HCT116 (cell line): ENCODE measurements at regions not wholly inside any gene's neighbourhood (a gene's known extent, or its start where the extent isn't known, plus 50 kb on each side); places are given as distances from the start of the nearest gene placed in this dataset.

ENCODE experiments used
- ATAC-seq: fragments of 200-7000 bp; cut with Tn5 transposase; 2 replicates; pipeline ENCODE4 v1.9.1; 2020; ENCODE audit warnings: mild to moderate bottlenecking, moderate library complexity
- BruUV-seq: library from RNA; stranded (reverse); fragments of 400-500 nt; replicated peaks from 2 replicates; lab custom pipeline; 2021; lab: Mats Ljungman, UMichigan
- CTCF ChIA-PET: fragments of 300-600 bp; sonication (Branson Sonifier 250); formaldehyde crosslinking; loops from one replicate; lab custom pipeline; 2021; ENCODE audit warnings: antibody characterized with exemption; lab: Charles Lee
- POLR2A ChIA-PET: fragments of 300-600, 350-600 bp; sonication (Branson Sonifier 250); formaldehyde crosslinking; loops from one replicate; lab custom pipeline; 2021; ENCODE audit warnings: antibody characterized with exemption; lab: Charles Lee
- RAD21 ChIA-PET, 2 experiments: fragments of 300-600 bp; sonication (Branson Sonifier 250); formaldehyde crosslinking; loops; one replicate each; lab custom pipeline; 2023; ENCODE audit warnings: low total read pairs in 2 of 2; ENCODE audit not compliant: uncharacterized antibody in 2 of 2, unreplicated experiment in 2 of 2, low non-redundant PET in 1 of 2; lab: Charles Lee
- DNase-seq: peaks from one replicate; pipeline ENCODE4 v3.0.0-alpha.2; 2010; ENCODE audit warnings: low read depth, low spot score
- H2AFZ ChIP-seq: fragments of 200-600 bp; shearing (Covaris generic), sonication (generic); 2 replicates; pipeline ENCODE4 v1.6.1; 2017; ENCODE audit warnings: low read depth, mixed run types, mixed read lengths, antibody characterized with exemption, low read length; ENCODE audit not compliant: poor library complexity, severe bottlenecking
- H3K27ac ChIP-seq: 2 replicates; pipeline ENCODE4 v1.5.1; 2012; ENCODE audit warnings: low read depth, low read length
- H3K27me3 ChIP-seq: fragments of 200-600 bp; sonication (generic); 2 replicates; pipeline ENCODE4 v1.6.1; 2016; ENCODE audit warnings: mixed run types, low read length, mixed read lengths; ENCODE audit not compliant: insufficient read depth
- H3K36me3 ChIP-seq, 2 experiments: fragments of 200-500 bp in 1 of 2; fragments of 200-600 bp in 1 of 2; sonication (Bioruptor generic) in 1 of 2; sonication (generic) in 1 of 2; 2 replicates each; pipeline versions ENCODE4 v1.5.1 to v1.6.1; 2014 to 2016; ENCODE audit warnings: low read length in 2 of 2, inconsistent platforms in 1 of 2, mixed read lengths in 1 of 2, mixed run types in 1 of 2; ENCODE audit not compliant: insufficient read depth in 2 of 2, control insufficient read depth in 1 of 2
- H3K4me1 ChIP-seq, 2 experiments: fragments of 200-600 bp in 1 of 2; sonication (generic) in 1 of 2; 2 replicates each; pipeline versions ENCODE4 v1.5.1 to v1.6.1; 2012 to 2017; ENCODE audit warnings: low read length in 2 of 2, inconsistent platforms in 1 of 2, mild to moderate bottlenecking in 1 of 2, mixed read lengths in 1 of 2, mixed run types in 1 of 2, moderate library complexity in 1 of 2; ENCODE audit not compliant: insufficient read depth in 2 of 2, control insufficient read depth in 1 of 2
- H3K4me2 ChIP-seq: fragments of 200-600 bp; sonication (generic); 2 replicates; pipeline ENCODE4 v1.6.1; 2017; ENCODE audit warnings: mixed run types, low read length, mixed read lengths
- H3K4me3 ChIP-seq, 2 experiments: fragments of 200-600 bp in 1 of 2; sonication (generic) in 1 of 2; replicated peaks in 1 of 2; 2 replicates each; pipeline ENCODE4 v1.5.1; 2011 to 2016; ENCODE audit warnings: low read length in 2 of 2, control low read depth in 1 of 2, low read depth in 1 of 2, mild to moderate bottlenecking in 1 of 2, mixed read lengths in 1 of 2, mixed run types in 1 of 2
- H3K79me2 ChIP-seq: fragments of 200-600 bp; sonication (generic); 2 replicates; pipeline ENCODE4 v1.6.1; 2017; ENCODE audit warnings: mild to moderate bottlenecking, mixed run types, low read length, moderate library complexity, mixed read lengths; ENCODE audit not compliant: insufficient read depth
- H3K9ac ChIP-seq: fragments of 200-600 bp; sonication (generic); 2 replicates; pipeline ENCODE4 v1.6.1; 2016; ENCODE audit warnings: low read length, mixed read lengths
- H3K9me2 ChIP-seq: fragments of 200-600 bp; sonication (generic), shearing (Covaris generic); 2 replicates; pipeline ENCODE4 v1.6.1; 2017; ENCODE audit warnings: mixed run types, mild to moderate bottlenecking, moderate library complexity; ENCODE audit not compliant: insufficient read depth
- H3K9me3 ChIP-seq, 2 experiments: fragments of 200-500 bp in 1 of 2; fragments of 200-600 bp in 1 of 2; sonication (Bioruptor generic) in 1 of 2; sonication (generic) in 1 of 2; 2 replicates each; pipeline ENCODE4 v1.6.1; 2014 to 2017; ENCODE audit warnings: low read length in 2 of 2, mixed read lengths in 2 of 2, inconsistent platforms in 1 of 2, low read depth in 1 of 2, mild to moderate bottlenecking in 1 of 2, mixed run types in 1 of 2, moderate library complexity in 1 of 2; ENCODE audit not compliant: control insufficient read depth in 1 of 2, insufficient read depth in 1 of 2
- H4K20me1 ChIP-seq: fragments of 200-600 bp; sonication (generic), shearing (Covaris generic); 2 replicates; pipeline ENCODE4 v1.6.1; 2017; ENCODE audit warnings: mixed run types, mild to moderate bottlenecking, moderate library complexity; ENCODE audit not compliant: insufficient read depth
- EGR1 ChIP-seq: IDR thresholded peaks from 2 replicates; pipeline ENCODE4 v1.6.1; 2012; ENCODE audit warnings: low read depth
- EZH2 ChIP-seq: fragments of 200-600 bp; sonication (generic); IDR thresholded peaks from 2 replicates; pipeline ENCODE4 v1.6.1; 2017; ENCODE audit warnings: antibody characterized with exemption, mixed run types
- FOSL1 ChIP-seq: IDR thresholded peaks from 2 replicates; pipeline ENCODE4 v1.6.1; 2012; ENCODE audit warnings: low read depth
- JUND ChIP-seq: IDR thresholded peaks from 2 replicates; pipeline ENCODE4 v1.6.1; 2012
- POLR2A ChIP-seq: IDR thresholded peaks from 2 replicates; pipeline ENCODE4 v1.7.0; 2011; ENCODE audit warnings: borderline replicate concordance; ENCODE audit not compliant: insufficient read depth, insufficient read length; ENCODE audit errors: extremely low read depth
- RAD21 ChIP-seq: IDR thresholded peaks from 2 replicates; pipeline ENCODE4 v1.6.1; 2012; ENCODE audit warnings: low read depth, mild to moderate bottlenecking
- SIN3A ChIP-seq: IDR thresholded peaks from 2 replicates; pipeline ENCODE4 v1.6.1; 2012; ENCODE audit warnings: low read depth
- SP1 ChIP-seq: IDR thresholded peaks from 2 replicates; pipeline ENCODE4 v1.6.1; 2012; ENCODE audit warnings: low read depth
- SRF ChIP-seq: IDR thresholded peaks from 2 replicates; pipeline ENCODE4 v1.6.1; 2012; ENCODE audit warnings: low read depth
- TCF7L2 ChIP-seq: IDR thresholded peaks from 2 replicates; pipeline ENCODE4 v1.7.0; 2011; ENCODE audit warnings: borderline replicate concordance, inconsistent platforms; ENCODE audit not compliant: insufficient read depth, insufficient read length; ENCODE audit errors: extremely low read depth
- YY1 ChIP-seq: IDR thresholded peaks from 2 replicates; pipeline ENCODE4 v1.6.1; 2011; ENCODE audit warnings: low read length, low read depth, moderate library complexity, mild to moderate bottlenecking; ENCODE audit not compliant: insufficient replicate concordance; ENCODE audit errors: extremely low read depth
- ZNF274 ChIP-seq: fragments of 200-500 bp; sonication (Bioruptor generic); IDR thresholded peaks from 2 replicates; pipeline ENCODE4 v1.6.1; 2014; ENCODE audit warnings: mild to moderate bottlenecking, low read depth, low read length, inconsistent platforms
- intact Hi-C: fragments of 100-400 bp; cut with micrococcal nuclease; formaldehyde crosslinking; loops from 2 replicates; pipeline ENCODE4 v1.10.0; 2022
- TF ChIP-seq, protein P1 (sequence below), 3 experiments: fragments of 200-600 bp in 1 of 3; sonication (generic) in 1 of 3; IDR thresholded peaks in 2 of 3; conservative IDR thresholded peaks in 1 of 3; 2 replicates each; pipeline ENCODE4 v1.5.1; 2012 to 2017; ENCODE audit warnings: low read depth in 2 of 3, low read length in 2 of 3, antibody characterized with exemption in 1 of 3, borderline replicate concordance in 1 of 3, control low read depth in 1 of 3, mild to moderate bottlenecking in 1 of 3, mixed read lengths in 1 of 3, mixed run types in 1 of 3, moderate library complexity in 1 of 3; ENCODE audit not compliant: insufficient read depth in 1 of 3
- TF ChIP-seq, protein P2 (sequence below): IDR thresholded peaks from 2 replicates; pipeline ENCODE4 v1.6.1; 2011; ENCODE audit warnings: mild to moderate bottlenecking, low read length, moderate library complexity; ENCODE audit not compliant: insufficient replicate concordance; ENCODE audit errors: extremely low read depth

DNA sequence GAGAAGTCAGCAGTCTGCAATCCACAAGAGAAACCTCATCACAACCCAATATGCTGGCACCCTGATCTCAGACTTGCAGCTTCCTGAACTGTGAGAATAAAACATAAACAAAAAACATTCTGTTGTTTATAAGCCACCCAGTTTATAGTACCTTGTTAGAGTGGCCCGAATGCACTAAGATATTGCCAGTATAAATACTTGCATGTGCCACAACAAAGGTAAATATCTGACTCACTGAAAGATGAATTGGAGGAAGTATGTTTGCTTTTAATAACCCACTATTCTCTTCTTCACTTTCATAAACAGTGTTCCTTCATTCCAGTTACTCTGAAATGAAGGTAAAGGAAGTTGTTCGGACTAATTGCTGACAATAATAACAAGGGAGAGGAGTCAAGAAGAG, 1163.4 kb upstream of the CDH6 start:
- Histone ChIP-seq H3K36me3 (no peaks in the 10 kb centered on the region), H3K9me2 (no peaks in the 10 kb centered on the region), H3K4me1 (no peaks in the 10 kb centered on the region), H3K9me3 (peaks cover 0 to 21% of the 10 kb centered on the region in 2 experiments; a peak in 2 of 4 replicates), H3K9ac (no peak overlapping the region), H3K27me3 (no peaks in the 10 kb centered on the region), H2AFZ (no peak overlapping the region), H3K4me3 (no peak overlapping the region)
- intact Hi-C loops = no loop called here
- no TSS peak for BruUV-seq
- DNase-seq = no peak
- CTCF ChIA-PET = no interaction called here
- no peak for TF ChIP-seq EZH2
- TF ChIP-seq, protein P1, sequence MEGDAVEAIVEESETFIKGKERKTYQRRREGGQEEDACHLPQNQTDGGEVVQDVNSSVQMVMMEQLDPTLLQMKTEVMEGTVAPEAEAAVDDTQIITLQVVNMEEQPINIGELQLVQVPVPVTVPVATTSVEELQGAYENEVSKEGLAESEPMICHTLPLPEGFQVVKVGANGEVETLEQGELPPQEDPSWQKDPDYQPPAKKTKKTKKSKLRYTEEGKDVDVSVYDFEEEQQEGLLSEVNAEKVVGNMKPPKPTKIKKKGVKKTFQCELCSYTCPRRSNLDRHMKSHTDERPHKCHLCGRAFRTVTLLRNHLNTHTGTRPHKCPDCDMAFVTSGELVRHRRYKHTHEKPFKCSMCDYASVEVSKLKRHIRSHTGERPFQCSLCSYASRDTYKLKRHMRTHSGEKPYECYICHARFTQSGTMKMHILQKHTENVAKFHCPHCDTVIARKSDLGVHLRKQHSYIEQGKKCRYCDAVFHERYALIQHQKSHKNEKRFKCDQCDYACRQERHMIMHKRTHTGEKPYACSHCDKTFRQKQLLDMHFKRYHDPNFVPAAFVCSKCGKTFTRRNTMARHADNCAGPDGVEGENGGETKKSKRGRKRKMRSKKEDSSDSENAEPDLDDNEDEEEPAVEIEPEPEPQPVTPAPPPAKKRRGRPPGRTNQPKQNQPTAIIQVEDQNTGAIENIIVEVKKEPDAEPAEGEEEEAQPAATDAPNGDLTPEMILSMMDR (IDR thresholded peaks at IDR 0.05 in 2 of 3, conservative IDR thresholded peaks at IDR 0.05 in 1 of 3; ENCODE audit: borderline replicate concordance in 1 of 3, insufficient read depth in 1 of 3, low read depth in 2 of 3, low read length in 2 of 3) = no peak
- TF ChIP-seq SP1 = no peak
- no peak for TF ChIP-seq YY1
- TF ChIP-seq, all 23 proteins: peak for 0
- POLR2A ChIA-PET = no interaction called here
- Histone ChIP-seq H3K79me2 (no peaks in the 10 kb centered on the region), H4K20me1 (no peaks in the 10 kb centered on the region), H3K4me2 (no peak overlapping the region), H3K27ac (no peak overlapping the region)
- RAD21 ChIA-PET = no interaction called here
- no peak for ATAC-seq

DNA sequence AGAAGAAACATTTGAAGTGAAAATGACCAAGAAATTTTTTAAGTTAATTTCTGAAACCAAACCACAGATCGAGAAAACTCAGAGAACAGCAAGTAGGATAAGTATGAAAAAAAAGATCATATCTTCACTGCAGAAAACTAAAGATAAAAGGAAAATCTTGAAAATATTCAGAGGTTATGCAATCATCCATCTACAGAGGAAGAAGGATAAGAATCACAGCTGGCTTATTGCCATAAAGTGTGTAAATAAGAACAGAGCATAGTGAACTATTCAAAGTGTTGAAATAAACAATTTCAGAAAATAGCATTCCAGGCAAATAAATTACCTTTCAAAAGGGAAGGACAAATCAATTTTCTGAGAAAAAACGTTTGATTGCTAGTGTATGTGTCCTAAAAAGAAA, 1191.7 kb upstream of the CDH6 start:
- no peaks in the 10 kb centered on the region for H3K4me1 ChIP-seq
- intact Hi-C loops = no loop called here
- no peak overlapping the region for H3K4me3 ChIP-seq
- CTCF ChIA-PET = no interaction called here
- no peak overlapping the region for H2AFZ ChIP-seq
- DNase-seq = no peak
- H3K4me2 ChIP-seq = no peak overlapping the region
- no peaks in the 10 kb centered on the region for H3K27me3 ChIP-seq
- H3K9me3 ChIP-seq = peaks cover 5 to 11% of the 10 kb centered on the region in 2 experiments
- no peak for ATAC-seq
- H4K20me1 ChIP-seq = no peaks in the 10 kb centered on the region
- POLR2A ChIA-PET = no interaction called here
- RAD21 ChIA-PET = no interaction called here
- H3K27ac ChIP-seq = no peak overlapping the region
- no peaks in the 10 kb centered on the region for H3K9me2 ChIP-seq
- no peaks in the 10 kb centered on the region for H3K79me2 ChIP-seq
- no peaks in the 10 kb centered on the region for H3K36me3 ChIP-seq
- H3K9ac ChIP-seq = no peak overlapping the region
- BruUV-seq = no TSS peak
- no peak for TF ChIP-seq EGR1
- TF ChIP-seq YY1 = no peak
- TF ChIP-seq TCF7L2 = no peak
- no peak for TF ChIP-seq POLR2A
- TF ChIP-seq RAD21 = no peak
- TF ChIP-seq, protein P1 (IDR thresholded peaks at IDR 0.05 in 2 of 3, conservative IDR thresholded peaks at IDR 0.05 in 1 of 3; ENCODE audit: borderline replicate concordance in 1 of 3, insufficient read depth in 1 of 3, low read depth in 2 of 3, low read length in 2 of 3) = no peak
- TF ChIP-seq JUND = no peak
- TF ChIP-seq FOSL1 = no peak
- no peak for TF ChIP-seq SRF
- no peak for TF ChIP-seq SP1
- TF ChIP-seq SIN3A = no peak
- TF ChIP-seq, protein P2, sequence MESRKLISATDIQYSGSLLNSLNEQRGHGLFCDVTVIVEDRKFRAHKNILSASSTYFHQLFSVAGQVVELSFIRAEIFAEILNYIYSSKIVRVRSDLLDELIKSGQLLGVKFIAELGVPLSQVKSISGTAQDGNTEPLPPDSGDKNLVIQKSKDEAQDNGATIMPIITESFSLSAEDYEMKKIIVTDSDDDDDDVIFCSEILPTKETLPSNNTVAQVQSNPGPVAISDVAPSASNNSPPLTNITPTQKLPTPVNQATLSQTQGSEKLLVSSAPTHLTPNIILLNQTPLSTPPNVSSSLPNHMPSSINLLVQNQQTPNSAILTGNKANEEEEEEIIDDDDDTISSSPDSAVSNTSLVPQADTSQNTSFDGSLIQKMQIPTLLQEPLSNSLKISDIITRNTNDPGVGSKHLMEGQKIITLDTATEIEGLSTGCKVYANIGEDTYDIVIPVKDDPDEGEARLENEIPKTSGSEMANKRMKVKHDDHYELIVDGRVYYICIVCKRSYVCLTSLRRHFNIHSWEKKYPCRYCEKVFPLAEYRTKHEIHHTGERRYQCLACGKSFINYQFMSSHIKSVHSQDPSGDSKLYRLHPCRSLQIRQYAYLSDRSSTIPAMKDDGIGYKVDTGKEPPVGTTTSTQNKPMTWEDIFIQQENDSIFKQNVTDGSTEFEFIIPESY = no peak
- no peak for TF ChIP-seq ZNF274
